Ureter (tissue), 1 donor: ENCODE measurements at regions not wholly inside any gene's neighbourhood (a gene's known extent, or its start where the extent isn't known, plus 50 kb on each side); places are given as distances from the start of the nearest gene placed in this dataset.
"Not testable (repeated sequence)": the region's sequence is repeated elsewhere in the genome, so short reads cannot be mapped to it uniquely, and the experiment has no call there.

Experiments
- DNase-seq: peaks from one replicate; pipeline ENCODE4 v3.0.0-alpha.2; 2020; ENCODE audit warnings: low spot score
- donor health status: DM: yes; HTN: yes; CAD: no.

- no peak for DNase-seq
Observed at GRCh38 chr4:160485071-160485687, 1382.3 kb downstream of the RAPGEF2 start.

DNA sequence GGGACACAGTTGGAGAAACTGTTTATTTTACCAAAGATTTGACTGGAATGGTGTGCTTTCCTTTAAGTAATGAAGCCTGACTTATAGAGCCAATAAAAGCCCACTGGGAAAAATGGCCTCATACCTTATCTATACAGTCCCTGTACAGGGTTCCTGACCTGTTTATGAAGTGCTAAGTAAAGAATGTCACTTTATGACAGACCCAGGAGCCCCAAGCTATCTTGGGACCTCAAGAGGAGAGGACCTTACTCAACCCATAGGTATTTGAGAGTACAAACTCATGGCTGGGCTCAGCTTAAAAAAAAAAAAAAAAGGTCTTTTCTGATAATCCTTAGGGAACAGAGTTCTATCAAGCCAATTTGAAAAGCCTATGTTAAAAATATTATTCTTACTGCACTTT is 1389.3 kb downstream of the RAPGEF2 start:
- DNase-seq, result no peak

DNA sequence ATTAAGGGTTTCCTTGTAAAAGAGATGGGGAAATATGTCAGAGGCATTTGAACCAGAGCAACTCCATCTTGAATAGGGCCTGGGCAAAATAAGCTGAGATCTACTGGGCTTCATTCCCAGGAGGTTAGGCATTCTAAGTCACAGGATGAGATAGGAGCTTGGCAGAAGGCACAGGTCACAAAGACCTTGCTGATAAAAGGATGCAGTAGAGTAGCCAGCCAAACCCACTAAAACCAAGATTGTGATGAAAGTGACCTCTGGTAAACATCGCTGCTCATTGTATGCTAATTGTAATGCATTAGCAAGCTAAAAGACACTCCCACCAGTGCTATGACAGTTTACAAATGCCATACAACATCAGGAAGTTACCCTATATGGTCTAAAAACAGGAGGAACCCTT is 1390.3 kb downstream of the RAPGEF2 start:
- DNase-seq, result no peak

GRCh38 chr4:160495356-160495755 is 1392.5 kb downstream of the RAPGEF2 start:
- DNase-seq, result no peak

- no peak for DNase-seq
Observed at GRCh38 chr4:160498211-160498610, 1395.3 kb downstream of the RAPGEF2 start.

DNA sequence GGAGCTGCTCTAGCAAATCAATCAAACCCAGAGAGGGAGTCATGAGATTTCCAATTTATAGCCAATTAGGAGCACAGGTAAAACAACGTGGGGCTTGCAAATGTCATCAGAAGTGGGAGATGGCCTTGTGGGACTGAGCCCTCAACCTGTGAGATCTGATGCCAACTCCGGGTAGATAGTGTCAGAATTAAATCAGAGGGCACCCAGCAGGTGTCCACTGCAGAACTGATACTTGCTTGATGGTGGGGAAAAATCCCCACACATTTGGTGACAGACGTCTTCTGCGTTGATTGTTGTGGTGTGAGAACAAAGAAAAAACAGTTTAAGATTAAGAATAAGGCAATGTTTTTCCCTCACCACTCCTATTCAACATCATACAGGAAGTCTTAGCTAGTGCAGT is 1402.8 kb downstream of the RAPGEF2 start:
- no peak for DNase-seq

DNA sequence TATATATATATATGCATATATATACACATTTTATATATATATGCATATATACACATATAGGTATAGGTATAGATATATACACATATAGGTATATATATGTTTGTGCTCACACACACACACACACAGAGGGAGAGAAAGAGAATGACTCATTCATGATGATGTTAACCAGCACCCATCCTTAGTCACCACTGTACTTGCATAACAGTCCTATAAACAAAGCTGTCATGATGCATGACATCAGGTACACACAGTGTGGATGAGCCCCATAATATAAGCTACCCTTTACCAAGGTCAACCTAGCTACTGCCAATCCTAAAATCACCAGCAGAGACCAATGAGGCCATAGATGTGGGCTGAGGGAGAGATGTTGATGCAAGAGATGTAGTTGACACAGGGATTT is 1408.0 kb downstream of the RAPGEF2 start:
- no peak for DNase-seq

DNA sequence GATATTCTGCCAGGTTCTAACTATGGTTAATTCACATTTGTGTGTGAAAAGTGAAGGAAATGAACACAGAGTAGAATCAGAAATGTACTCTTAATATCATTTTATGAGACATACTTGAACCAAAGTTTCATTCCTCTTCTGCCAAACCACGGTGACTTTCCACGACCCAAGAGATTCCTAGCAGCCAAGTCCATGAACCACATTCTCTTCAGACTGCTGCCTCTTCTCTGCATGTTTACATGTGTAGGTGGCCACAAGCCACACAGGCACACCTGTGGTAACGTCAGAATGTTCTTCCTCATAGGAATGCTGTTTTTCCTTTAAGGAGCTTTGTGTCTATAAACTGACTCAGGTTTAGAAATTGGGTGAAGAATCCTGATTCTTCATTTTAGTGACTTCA is 1411.2 kb downstream of the RAPGEF2 start:
- no peak for DNase-seq

GRCh38 chr4:160523231-160523630 is 1420.4 kb downstream of the RAPGEF2 start:
- no peak for DNase-seq

- DNase-seq, result no peak
Observed at GRCh38 chr4:160537681-160538080, 1434.8 kb downstream of the RAPGEF2 start.

GRCh38 chr4:160546201-160546600 is 1443.3 kb downstream of the RAPGEF2 start:
- no peak for DNase-seq

- not testable (repeated sequence) for DNase-seq
Observed at GRCh38 chr4:160549951-160550519, 1447.2 kb downstream of the RAPGEF2 start.

GRCh38 chr4:160562661-160563060 is 1459.8 kb downstream of the RAPGEF2 start:
- DNase-seq, result no peak

GRCh38 chr4:160563552-160564282 is 1460.8 kb downstream of the RAPGEF2 start:
- DNase-seq, result no peak

DNA sequence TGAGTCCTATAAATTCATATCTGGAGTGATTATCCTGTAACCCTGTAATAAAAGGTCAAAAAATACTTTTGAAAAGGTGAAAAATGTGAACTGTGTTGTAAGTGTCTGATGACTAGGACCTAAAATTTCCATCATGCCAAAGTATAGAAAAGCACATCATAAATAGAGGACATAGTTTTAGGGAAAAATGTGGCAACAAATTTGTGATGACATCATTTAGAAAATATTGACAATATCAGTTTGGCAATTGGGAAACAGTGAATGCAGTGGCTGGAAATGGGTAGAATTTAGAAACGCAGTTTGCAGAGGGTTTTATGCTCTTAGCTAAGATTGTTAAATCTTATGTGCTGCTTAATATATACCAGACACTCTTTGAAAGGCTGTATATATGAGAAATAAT is 1464.8 kb downstream of the RAPGEF2 start:
- no peak for DNase-seq

DNA sequence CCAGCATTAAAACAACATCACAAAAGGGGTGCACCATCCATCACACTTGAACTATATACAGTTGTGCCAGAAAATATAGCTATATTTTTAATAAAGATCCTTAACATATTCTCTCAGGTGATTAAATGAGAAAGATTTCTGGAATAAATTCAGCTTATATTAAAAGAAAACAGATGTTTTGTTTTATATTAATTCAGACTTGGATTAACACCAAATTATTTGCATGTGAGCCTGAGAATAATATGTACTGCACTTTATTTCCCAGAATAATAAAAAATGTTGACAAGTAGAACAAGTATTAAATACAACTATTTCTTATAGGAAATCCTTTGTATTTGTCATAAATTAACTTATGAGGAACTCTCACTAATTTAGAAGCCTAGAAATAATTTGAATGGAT is 1467.4 kb downstream of the RAPGEF2 start:
- DNase-seq, result no peak

GRCh38 chr4:160574272-160574671 is 1471.4 kb downstream of the RAPGEF2 start:
- not testable (repeated sequence) for DNase-seq

GRCh38 chr4:160580581-160580980 is 1477.7 kb downstream of the RAPGEF2 start:
- DNase-seq, result no peak

DNA sequence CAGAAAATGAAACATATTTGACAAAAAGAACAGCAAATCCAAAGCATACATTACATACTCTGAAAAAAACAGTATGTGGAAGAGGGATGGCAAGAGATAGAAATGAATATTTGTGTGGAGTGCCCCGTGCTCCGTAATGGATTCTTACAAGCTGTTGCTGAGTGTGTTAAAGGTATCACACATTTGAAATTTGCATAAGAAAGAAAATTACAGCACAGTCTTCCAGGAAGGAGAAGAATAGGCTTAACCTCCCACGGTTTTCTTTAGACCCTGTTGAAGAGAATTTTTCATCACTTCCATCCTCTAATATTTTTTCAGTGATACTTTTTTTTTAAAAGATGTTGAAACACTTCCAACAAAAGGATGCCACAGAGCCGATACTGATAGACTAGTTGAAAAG is 1489.4 kb downstream of the RAPGEF2 start:
- DNase-seq, result no peak

DNA sequence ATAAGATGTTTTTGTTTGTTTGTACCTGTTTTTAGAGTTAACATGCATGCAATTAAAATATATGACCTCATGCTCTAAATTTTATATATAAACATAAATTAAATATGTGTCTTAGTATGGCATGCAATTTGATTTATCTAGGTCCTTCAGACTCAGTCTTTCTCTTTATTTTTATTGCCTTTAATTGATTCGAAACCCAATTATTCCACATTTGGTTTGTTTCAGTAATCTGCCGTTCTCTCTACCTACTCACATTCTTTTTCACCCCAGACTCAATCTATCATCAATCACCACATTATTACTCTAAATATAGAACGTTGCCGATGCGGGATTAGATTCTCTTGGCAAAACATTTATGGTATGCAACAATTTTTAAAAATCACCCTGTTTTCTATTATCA is 1492.8 kb downstream of the RAPGEF2 start:
- no peak for DNase-seq

GRCh38 chr4:160604541-160604940 is 1501.7 kb downstream of the RAPGEF2 start:
- DNase-seq, result no peak

DNA sequence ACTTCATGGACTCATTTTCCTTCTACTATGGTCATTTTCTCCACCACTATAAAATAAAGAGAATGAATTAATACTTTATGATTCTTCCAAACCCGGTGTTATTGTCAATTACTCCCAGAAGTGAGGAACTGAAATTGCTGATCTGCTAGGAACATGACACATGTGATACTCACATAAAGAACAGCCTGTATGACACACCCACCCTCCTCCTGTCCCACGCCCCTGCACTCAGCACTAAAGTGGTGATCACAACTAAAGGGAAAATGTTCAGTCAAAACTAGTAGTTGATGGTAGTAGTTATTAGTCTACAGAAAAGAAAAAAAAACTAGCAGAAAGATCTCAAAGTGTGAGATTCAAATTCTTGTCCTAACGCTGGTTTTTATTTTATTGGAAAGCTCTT is 1508.3 kb downstream of the RAPGEF2 start:
- no peak for DNase-seq

GRCh38 chr4:160631044-160631443 is 1528.2 kb downstream of the RAPGEF2 start:
- no peak for DNase-seq
